Umbilical cord (tissue), 1 donor: ENCODE measurements at regions not wholly inside any gene's neighbourhood (a gene's known extent, or its start where the extent isn't known, plus 50 kb on each side); places are given as distances from the start of the nearest gene placed in this dataset.

Experiments used
- DNase-seq: peaks from one replicate; pipeline ENCODE4 v3.0.0-alpha.2; 2015; ENCODE audit warnings: low spot score

DNA sequence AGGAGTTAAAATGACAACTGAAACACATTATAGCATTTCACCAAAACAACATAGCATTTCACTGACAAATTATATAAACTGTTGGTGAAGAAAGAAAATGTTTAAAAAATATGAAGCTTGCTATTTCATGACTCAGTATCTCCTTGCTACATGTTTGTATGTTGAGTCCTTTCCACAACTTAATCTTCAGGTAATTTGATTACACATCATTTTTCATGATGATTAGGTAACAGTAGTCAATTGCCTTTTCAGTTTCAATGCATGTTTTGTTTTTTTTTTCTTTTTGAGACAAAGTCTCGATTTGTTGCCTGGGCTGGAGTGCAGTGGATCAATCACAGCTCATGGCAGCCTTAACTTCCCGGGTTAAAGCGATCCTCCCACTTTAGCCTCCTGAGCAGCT is 177.8 kb upstream of the PMFBP1 start:
- DNase-seq, result no peak

DNA sequence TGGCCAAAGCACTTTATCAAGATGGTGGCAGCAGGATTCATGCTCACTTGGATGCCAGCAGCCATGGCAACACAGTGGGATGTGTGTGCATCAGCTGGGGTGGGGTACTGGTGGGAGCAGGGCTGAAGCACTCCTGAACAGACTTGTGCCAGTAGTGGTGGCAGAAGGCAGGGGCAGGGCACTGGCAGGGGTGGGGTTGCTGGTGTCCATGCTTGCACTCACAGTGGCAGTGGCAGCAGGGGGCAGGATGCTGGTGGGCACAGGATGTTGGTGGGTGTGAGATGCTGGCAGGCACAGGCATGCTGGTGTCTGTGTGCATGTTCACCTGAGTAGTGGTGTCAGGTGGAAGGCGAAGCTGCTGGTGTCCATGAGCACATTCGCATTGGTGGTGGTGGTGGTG is 161.0 kb upstream of the PMFBP1 start:
- no peak for DNase-seq

DNA sequence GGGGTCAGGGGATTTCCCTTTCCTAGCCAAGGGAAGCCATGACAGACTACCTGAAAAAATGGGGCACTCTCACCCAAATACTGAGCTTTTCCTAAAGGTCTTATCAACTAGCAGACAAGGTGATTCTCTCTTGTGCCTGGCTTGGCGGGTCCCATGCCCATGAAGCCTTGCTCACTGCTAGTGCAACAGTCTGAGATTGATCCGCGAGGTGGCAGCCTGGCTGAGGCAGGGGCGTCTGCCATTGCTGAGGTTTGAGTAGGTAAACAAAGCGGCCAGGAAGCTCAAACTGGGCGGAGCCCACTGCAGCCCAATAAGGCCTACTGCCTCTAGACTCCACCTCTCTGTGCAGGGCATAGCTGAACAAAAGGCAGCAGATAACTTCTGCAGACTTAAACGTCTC is 152.6 kb upstream of the PMFBP1 start:
- DNase-seq, result no peak

- DNase-seq, result peak; percentile 9
Measured at GRCh38 chr16:72317446-72317845, 145.5 kb upstream of the PMFBP1 start.

GRCh38 chr16:72313903-72314302 is 141.9 kb upstream of the PMFBP1 start:
- DNase-seq, result no peak

DNA sequence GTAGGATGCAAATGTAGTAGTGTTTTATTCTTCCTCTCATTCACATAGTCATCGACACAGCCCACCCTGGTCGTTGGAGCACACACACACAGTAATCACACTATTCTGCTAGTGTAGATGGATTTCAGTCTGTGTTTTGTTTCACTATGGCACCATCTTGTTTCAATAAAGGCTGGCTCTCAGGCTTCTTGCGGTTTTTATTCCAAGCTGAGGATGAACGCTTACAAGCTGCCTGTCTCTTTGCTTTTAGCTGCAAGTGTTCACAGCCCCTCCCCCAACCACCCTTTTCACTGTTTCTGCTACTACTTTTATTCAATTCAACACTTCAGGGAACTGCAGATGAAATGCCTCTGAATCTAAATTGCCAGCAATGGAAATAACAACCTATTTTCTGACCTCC is 140.9 kb upstream of the PMFBP1 start:
- DNase-seq, result no peak

- peak; percentile 75 for DNase-seq
Measured at GRCh38 chr16:72311426-72311825, 139.5 kb upstream of the PMFBP1 start.

GRCh38 chr16:72309001-72309400 is 137.0 kb upstream of the PMFBP1 start:
- DNase-seq, result no peak

DNA sequence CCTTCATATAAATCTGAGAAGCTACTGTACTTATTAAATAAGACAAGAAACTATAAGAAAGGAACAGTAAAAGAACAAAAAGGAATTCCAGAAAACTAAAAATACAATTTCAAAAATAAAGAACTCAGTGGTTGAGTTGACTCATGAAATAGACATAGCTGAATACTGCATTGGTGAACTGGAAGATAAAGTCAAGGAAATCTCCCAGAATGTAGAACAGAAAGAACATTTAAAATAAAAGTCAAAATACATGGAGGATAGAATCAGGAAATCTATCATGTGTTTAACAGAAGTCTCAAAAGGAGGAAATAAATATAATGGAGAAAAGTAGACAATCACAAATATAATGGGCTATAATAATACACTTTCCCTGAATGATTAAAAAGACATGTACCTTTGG is 136.4 kb upstream of the PMFBP1 start:
- no peak for DNase-seq

GRCh38 chr16:72302332-72302731 is 130.4 kb upstream of the PMFBP1 start:
- no peak for DNase-seq

DNA sequence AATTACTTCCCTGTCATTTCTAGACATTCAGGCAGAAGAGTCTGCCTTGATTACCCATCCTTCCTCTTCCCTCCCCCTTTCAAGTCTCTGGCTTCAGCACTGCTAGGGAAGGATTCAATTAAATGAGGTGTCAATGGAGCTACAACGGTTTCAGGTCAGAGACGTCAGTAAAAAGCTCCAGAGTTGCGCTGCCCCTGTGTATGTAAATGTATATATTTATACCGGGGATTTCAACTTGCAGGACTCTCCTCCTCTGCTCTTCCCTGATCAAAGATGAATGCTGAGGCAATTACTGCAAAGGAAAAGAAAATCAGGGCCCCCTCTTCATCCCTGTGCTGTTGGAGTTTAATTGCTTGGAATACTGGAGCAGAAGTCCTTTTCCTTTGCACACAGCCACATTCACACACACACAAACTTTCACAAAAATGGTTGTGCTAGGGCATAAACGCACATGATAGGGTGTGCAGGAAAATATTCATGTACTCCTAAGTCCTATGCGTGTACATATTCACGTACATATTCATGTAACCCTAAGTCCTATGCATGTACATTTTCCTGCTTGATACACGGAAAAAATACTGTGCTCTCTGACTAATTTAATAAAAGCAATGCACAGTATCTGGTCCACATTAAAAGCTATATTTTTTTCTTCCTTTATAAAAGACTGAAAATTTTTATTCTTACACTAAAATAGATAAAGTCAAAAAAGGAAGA is 129.7 kb upstream of the PMFBP1 start:
- no peak for DNase-seq

- DNase-seq, result peak; percentile 5
Measured at GRCh38 chr16:72300892-72301291, 128.9 kb upstream of the PMFBP1 start.

GRCh38 chr16:72299684-72300243 is 127.8 kb upstream of the PMFBP1 start:
- no peak for DNase-seq

- no peak for DNase-seq
Measured at GRCh38 chr16:72298961-72299360, 127.0 kb upstream of the PMFBP1 start.

GRCh38 chr16:72295914-72296313 is 124.0 kb upstream of the PMFBP1 start:
- no peak for DNase-seq

GRCh38 chr16:72291531-72291981 is 119.6 kb upstream of the PMFBP1 start:
- DNase-seq, result peak; percentile 90

DNA sequence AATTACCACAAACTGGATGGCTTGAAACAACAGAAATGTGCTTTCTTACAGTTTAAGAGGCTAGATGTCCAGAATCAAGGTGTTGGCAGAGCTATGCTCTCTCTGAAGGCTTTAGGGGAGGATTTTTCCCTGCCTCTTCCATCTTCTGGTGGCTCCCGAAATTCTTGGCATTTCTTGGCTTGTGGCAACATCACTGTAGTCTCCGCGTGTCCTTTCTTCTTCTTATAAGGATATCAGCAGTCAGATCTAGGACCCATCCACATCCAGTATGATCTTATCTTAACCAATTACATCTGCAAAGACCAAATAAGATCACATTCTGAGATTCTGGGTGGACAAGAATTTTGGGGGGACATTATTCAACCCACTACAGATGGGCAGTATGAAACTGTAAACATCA is 119.2 kb upstream of the PMFBP1 start:
- DNase-seq, result no peak

- no peak for DNase-seq
Measured at GRCh38 chr16:72287649-72288048, 115.7 kb upstream of the PMFBP1 start.

DNA sequence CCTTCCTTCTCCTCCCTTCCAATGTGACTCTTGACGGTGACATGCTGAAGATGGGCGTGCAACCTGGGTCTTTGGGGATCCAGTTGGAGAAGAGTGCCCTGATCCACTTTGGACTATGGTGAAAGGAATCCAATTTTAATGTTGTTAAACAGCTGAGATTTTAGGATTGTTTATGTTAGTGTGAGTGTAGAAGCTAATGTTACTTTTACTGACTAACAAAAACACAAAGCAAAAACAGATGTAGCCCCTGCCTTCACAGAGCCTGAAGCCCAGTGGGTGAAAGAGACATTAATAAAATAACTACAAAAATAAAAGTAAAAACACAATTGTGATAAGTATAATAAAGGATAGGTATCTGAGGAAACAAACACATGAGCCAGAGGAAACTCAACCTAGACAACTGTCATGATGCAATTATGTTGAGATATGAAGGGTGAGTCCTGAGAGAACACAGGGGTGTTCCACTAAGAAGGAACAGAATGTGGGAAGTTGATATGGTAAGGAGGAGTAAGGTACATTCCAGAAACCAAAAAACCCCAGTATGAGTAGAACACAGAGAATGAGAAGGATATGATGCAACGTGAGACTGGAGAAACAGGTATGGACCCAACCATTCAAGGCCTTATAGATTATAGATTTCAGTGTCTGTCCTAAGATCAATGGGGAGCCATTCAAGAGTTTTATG is 115.1 kb upstream of the PMFBP1 start:
- no peak for DNase-seq

DNA sequence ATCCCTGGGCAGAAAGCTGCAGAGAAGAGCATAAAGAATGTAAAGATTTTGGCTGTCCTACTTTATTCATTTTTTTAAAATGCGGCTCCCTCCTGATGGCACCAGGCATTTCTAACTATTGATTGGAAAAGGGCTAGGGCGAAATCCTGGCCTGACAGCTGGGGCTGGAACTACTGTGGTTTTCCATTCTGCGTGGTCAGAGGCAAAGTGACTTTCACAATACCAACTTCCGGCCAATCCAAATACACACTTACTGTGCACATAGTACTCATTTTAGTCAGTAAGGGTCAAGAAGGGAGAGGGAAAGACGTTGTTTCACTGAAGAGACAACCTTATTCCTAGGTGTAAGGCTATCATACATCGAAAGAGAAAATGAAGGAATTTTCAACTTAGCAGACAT is 113.8 kb upstream of the PMFBP1 start:
- DNase-seq, result no peak

DNA sequence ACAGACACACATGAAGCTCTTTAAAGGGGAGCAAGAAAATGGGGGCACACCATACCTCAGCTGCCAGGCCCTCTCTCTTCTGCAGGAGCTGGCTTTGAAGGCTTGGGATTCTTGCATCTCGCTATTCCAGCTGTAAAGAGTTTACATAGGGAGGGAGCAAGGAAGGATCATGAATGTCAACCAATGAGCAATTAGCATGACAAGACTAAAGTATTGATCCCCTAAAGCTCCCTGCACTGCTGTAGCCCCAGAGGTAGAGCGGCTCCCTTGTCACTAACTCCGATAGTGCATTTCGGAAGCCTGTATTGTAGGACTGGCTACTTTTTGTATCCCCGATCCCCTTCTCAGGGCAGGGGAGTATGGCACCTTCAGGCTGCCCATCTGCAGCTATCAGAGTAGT is 113.4 kb upstream of the PMFBP1 start:
- DNase-seq, result no peak

- no peak for DNase-seq
Measured at GRCh38 chr16:72284042-72284789, 112.3 kb upstream of the PMFBP1 start.
